Left ventricle myocardium inferior (tissue), 1 donor: ENCODE measurements at regions not wholly inside any gene's neighbourhood (a gene's known extent, or its start where the extent isn't known, plus 50 kb on each side); places are given as distances from the start of the nearest gene placed in this dataset.

Experiments
- DNase-seq: peaks from one replicate; pipeline ENCODE4 v3.0.0-alpha.2; 2020
- H3K27ac ChIP-seq: fragments of 200-600 bp; replicated peaks from 2 replicates; pipeline ENCODE4 v1.8.0; 2021
- H3K27me3 ChIP-seq: fragments of 200-600 bp; 2 replicates; pipeline ENCODE4 v1.8.0; 2021; ENCODE audit warnings: low read depth
- H3K36me3 ChIP-seq: fragments of 200-600 bp; 2 replicates; pipeline ENCODE4 v1.8.0; 2021
- H3K4me1 ChIP-seq: fragments of 200-600 bp; 2 replicates; pipeline ENCODE4 v1.8.0; 2021
- H3K4me3 ChIP-seq: fragments of 200-600 bp; 2 replicates; pipeline ENCODE4 v1.8.0; 2021; ENCODE audit warnings: mild to moderate bottlenecking, moderate library complexity
- H3K9me3 ChIP-seq: fragments of 200-600 bp; replicated peaks from 2 replicates; pipeline ENCODE4 v1.8.0; 2021
- CTCF ChIP-seq: fragments of 200-600 bp; IDR thresholded peaks from 2 replicates; pipeline ENCODE4 v1.8.0; 2021; ENCODE audit warnings: antibody characterized with exemption, mild to moderate bottlenecking, borderline replicate concordance
- intact Hi-C: fragments of 100-400 bp; cut with micrococcal nuclease; formaldehyde crosslinking; loops from one replicate; pipeline ENCODE4 v1.11.0; 2022
- donor health status: DM: no; HTN: yes; CAD: no; lungs with severe emphysema.

GRCh38 chr6:54474898-54475297 lies 166.7 kb downstream of the TINAG start:
- Histone ChIP-seq H3K4me1 (no peaks in the 10 kb centered on the region), H3K4me3 (no peak overlapping the region), H3K27me3 (no peaks in the 10 kb centered on the region), H3K27ac (no peak overlapping the region), H3K36me3 (no peaks in the 10 kb centered on the region), H3K9me3 (no peaks in the 10 kb centered on the region)
- intact Hi-C loops = no loop called here
- DNase-seq = no peak
- no peak for TF ChIP-seq CTCF

- H3K27ac ChIP-seq = no peak overlapping the region
- no peaks in the 10 kb centered on the region for H3K27me3 ChIP-seq
- no peak for DNase-seq
- TF ChIP-seq CTCF = no peak
- H3K9me3 ChIP-seq = no peaks in the 10 kb centered on the region
- no peak overlapping the region for H3K4me3 ChIP-seq
- intact Hi-C loops = no loop called here
- H3K4me1 ChIP-seq = no peaks in the 10 kb centered on the region
- H3K36me3 ChIP-seq = no peaks in the 10 kb centered on the region
These were observed 172.8 kb downstream of the TINAG start for GRCh38 chr6:54481091-54481490.

GRCh38 chr6:54491431-54491830 lies 183.2 kb downstream of the TINAG start:
- no peak overlapping the region for H3K27ac ChIP-seq
- no peaks in the 10 kb centered on the region for H3K27me3 ChIP-seq
- no peak for DNase-seq
- no peaks in the 10 kb centered on the region for H3K36me3 ChIP-seq
- no peaks in the 10 kb centered on the region for H3K4me1 ChIP-seq
- no peak for TF ChIP-seq CTCF
- H3K4me3 ChIP-seq = no peak overlapping the region
- H3K9me3 ChIP-seq = peaks cover 46% of the 10 kb centered on the region
- intact Hi-C loops = no loop called here

- Histone ChIP-seq H3K4me3 (no peak overlapping the region), H3K36me3 (no peaks in the 10 kb centered on the region), H3K4me1 (no peaks in the 10 kb centered on the region), H3K27me3 (no peaks in the 10 kb centered on the region), H3K27ac (no peak overlapping the region), H3K9me3 (peaks cover 57% of the 10 kb centered on the region)
- DNase-seq = no peak
- intact Hi-C loops = no loop called here
- no peak for TF ChIP-seq CTCF
These were observed 184.9 kb downstream of the TINAG start for GRCh38 chr6:54493138-54493537.

GRCh38 chr6:54503144-54503543 lies 194.9 kb downstream of the TINAG start:
- Histone ChIP-seq H3K27ac (no peak overlapping the region), H3K4me3 (no peak overlapping the region), H3K9me3 (peaks cover 49% of the 10 kb centered on the region), H3K36me3 (no peaks in the 10 kb centered on the region), H3K4me1 (no peaks in the 10 kb centered on the region), H3K27me3 (no peaks in the 10 kb centered on the region)
- TF ChIP-seq CTCF = no peak
- intact Hi-C loops = no loop called here
- no peak for DNase-seq

- TF ChIP-seq CTCF = no peak
- H3K27ac ChIP-seq = no peak overlapping the region
- H3K9me3 ChIP-seq = no peaks in the 10 kb centered on the region
- intact Hi-C loops = no loop called here
- DNase-seq = no peak
- H3K36me3 ChIP-seq = no peaks in the 10 kb centered on the region
- no peak overlapping the region for H3K4me3 ChIP-seq
- H3K27me3 ChIP-seq = no peaks in the 10 kb centered on the region
- no peaks in the 10 kb centered on the region for H3K4me1 ChIP-seq
These were observed 206.8 kb downstream of the TINAG start for GRCh38 chr6:54515013-54515412.
